HG03108 (cell line): ENCODE measurements at regions not wholly inside any gene's neighbourhood (a gene's known extent, or its start where the extent isn't known, plus 50 kb on each side); places are given as distances from the start of the nearest gene placed in this dataset.

Experiments used
- ATAC-seq: cut with Tn5 transposase; IDR thresholded peaks from one replicate; pipeline ENCODE4 v1.9.1; 2021; ENCODE audit warnings: moderate library complexity; ENCODE audit not compliant: unreplicated experiment

GRCh38 chr12:61823102-61823501 lies 437.1 kb upstream of the USP15 start:
- no peak for ATAC-seq

GRCh38 chr12:61846765-61847164 lies 413.4 kb upstream of the USP15 start:
- ATAC-seq, result no peak

GRCh38 chr12:61848893-61849292 lies 411.3 kb upstream of the USP15 start:
- no peak for ATAC-seq

GRCh38 chr12:61853945-61854344 lies 406.3 kb upstream of the USP15 start:
- no peak for ATAC-seq

- ATAC-seq, result no peak
Measured at GRCh38 chr12:61854902-61855301, 405.3 kb upstream of the USP15 start.

GRCh38 chr12:61857968-61858367 lies 402.2 kb upstream of the USP15 start:
- ATAC-seq, result no peak

GRCh38 chr12:61860451-61860850 lies 399.8 kb upstream of the USP15 start:
- ATAC-seq, result no peak

GRCh38 chr12:61862986-61863385 lies 397.2 kb upstream of the USP15 start:
- ATAC-seq, result no peak

- no peak for ATAC-seq
Measured at GRCh38 chr12:61863811-61864210, 396.4 kb upstream of the USP15 start.

- ATAC-seq, result no peak
Measured at GRCh38 chr12:61869796-61870195, 390.4 kb upstream of the USP15 start.

- ATAC-seq, result no peak
Measured at GRCh38 chr12:61870658-61871484, 389.3 kb upstream of the USP15 start.

- no peak for ATAC-seq
Measured at GRCh38 chr12:61871485-61871810, 388.8 kb upstream of the USP15 start.

GRCh38 chr12:61879229-61879628 lies 381.0 kb upstream of the USP15 start:
- no peak for ATAC-seq

GRCh38 chr12:61880186-61880585 lies 380.0 kb upstream of the USP15 start:
- ATAC-seq, result no peak

- ATAC-seq, result no peak
Measured at GRCh38 chr12:61891632-61892031, 368.6 kb upstream of the USP15 start.

GRCh38 chr12:61894168-61894567 lies 366.0 kb upstream of the USP15 start:
- no peak for ATAC-seq

- no peak for ATAC-seq
Measured at GRCh38 chr12:61896436-61896835, 363.8 kb upstream of the USP15 start.

GRCh38 chr12:61902403-61902802 lies 357.8 kb upstream of the USP15 start:
- ATAC-seq, result no peak

GRCh38 chr12:61911113-61911512 lies 349.1 kb upstream of the USP15 start:
- no peak for ATAC-seq

- no peak for ATAC-seq
Measured at GRCh38 chr12:61915420-61915819, 344.8 kb upstream of the USP15 start.

GRCh38 chr12:61916831-61917230 lies 343.4 kb upstream of the USP15 start:
- no peak for ATAC-seq

GRCh38 chr12:61919686-61920085 lies 340.5 kb upstream of the USP15 start:
- ATAC-seq, result no peak

GRCh38 chr12:61920230-61920629 lies 340.0 kb upstream of the USP15 start:
- no peak for ATAC-seq
